Astrocyte (in vitro differentiated cells and primary cell): ENCODE measurements at regions not wholly inside any gene's neighbourhood (a gene's known extent, or its start where the extent isn't known, plus 50 kb on each side); places are given as distances from the start of the nearest gene placed in this dataset.

Experiments
- DNase-seq: peaks from one replicate; pipeline ENCODE4 v3.0.0-alpha.2; 2010; ENCODE audit warnings: low read depth
- FAIRE-seq: peaks from 2 replicates; lab custom pipeline; 2011; peaks lifted over from hg19 to GRCh38; lab: Jason Lieb, UNC
- H2AFZ ChIP-seq: 2 replicates; pipeline ENCODE4 v1.6.0; 2012; ENCODE audit warnings: low read depth, low read length, inconsistent platforms
- H3K27ac ChIP-seq: 2 replicates; pipeline ENCODE4 v1.5.1; 2011; ENCODE audit warnings: low read depth, low read length, inconsistent platforms
- H3K27me3 ChIP-seq: 2 replicates; pipeline ENCODE4 v1.6.0; 2011; ENCODE audit warnings: low read length, inconsistent platforms; ENCODE audit not compliant: insufficient read depth
- H3K36me3 ChIP-seq: 2 replicates; pipeline ENCODE4 v1.5.1; 2011; ENCODE audit warnings: low read length, inconsistent platforms; ENCODE audit not compliant: insufficient read depth
- H3K4me1 ChIP-seq: 2 replicates; pipeline ENCODE4 v1.5.1; 2011; ENCODE audit warnings: low read length, inconsistent platforms; ENCODE audit not compliant: insufficient read depth
- H3K4me2 ChIP-seq: 2 replicates; pipeline ENCODE4 v1.6.0; 2012; ENCODE audit warnings: low read length, inconsistent platforms
- H3K4me3 ChIP-seq: 2 replicates; pipeline ENCODE4 v1.5.1; 2011; ENCODE audit warnings: low read depth, mild to moderate bottlenecking, low read length, inconsistent platforms; ENCODE audit not compliant: insufficient read depth
- H3K79me2 ChIP-seq: 2 replicates; pipeline ENCODE4 v1.6.0; 2012; ENCODE audit warnings: mild to moderate bottlenecking, low read length, inconsistent platforms; ENCODE audit not compliant: insufficient read depth
- H3K9ac ChIP-seq: 2 replicates; pipeline ENCODE4 v1.6.0; 2012; ENCODE audit warnings: mild to moderate bottlenecking, low read length, inconsistent platforms
- H3K9me3 ChIP-seq: 2 replicates; pipeline ENCODE4 v1.5.1; 2012; ENCODE audit warnings: low read depth, mild to moderate bottlenecking, low read length, inconsistent platforms; ENCODE audit not compliant: insufficient read depth
- H4K20me1 ChIP-seq: 2 replicates; pipeline ENCODE4 v1.6.0; 2012; ENCODE audit warnings: low read length, inconsistent platforms; ENCODE audit not compliant: insufficient read depth
- H3K27ac Mint-ChIP-seq: one replicate; pipeline ENCODE4 v1.8.0; 2021; ENCODE audit warnings: mild to moderate bottlenecking, mixed read lengths; ENCODE audit not compliant: unreplicated experiment
- H3K27me3 Mint-ChIP-seq: one replicate; pipeline ENCODE4 v1.8.0; 2021; ENCODE audit warnings: low read depth, mixed read lengths; ENCODE audit not compliant: unreplicated experiment
- H3K36me3 Mint-ChIP-seq: one replicate; pipeline ENCODE4 v1.8.0; 2021; ENCODE audit warnings: low read depth, mixed read lengths; ENCODE audit not compliant: unreplicated experiment
- H3K4me1 Mint-ChIP-seq: one replicate; pipeline ENCODE4 v1.8.0; 2021; ENCODE audit warnings: low read depth, mixed read lengths; ENCODE audit not compliant: unreplicated experiment
- H3K4me3 Mint-ChIP-seq: one replicate; pipeline ENCODE4 v1.8.0; 2021; ENCODE audit warnings: mild to moderate bottlenecking, moderate library complexity, mixed read lengths; ENCODE audit not compliant: unreplicated experiment
- H3K9me3 Mint-ChIP-seq: one replicate; pipeline ENCODE4 v1.8.0; 2021; ENCODE audit warnings: mild to moderate bottlenecking, mixed read lengths; ENCODE audit not compliant: unreplicated experiment
- CTCF ChIP-seq: IDR thresholded peaks from 2 replicates; pipeline ENCODE4 v1.5.1; 2011; ENCODE audit warnings: low read depth, mild to moderate bottlenecking, inconsistent platforms, low read length, moderate library complexity; ENCODE audit not compliant: insufficient read depth
- EZH2 ChIP-seq: IDR thresholded peaks from 2 replicates; pipeline ENCODE4 v1.6.1; 2012; ENCODE audit warnings: mild to moderate bottlenecking, low read length, inconsistent platforms; ENCODE audit not compliant: insufficient read depth

- no peaks in the 10 kb centered on the region for H3K9me3 ChIP-seq
- H3K36me3 Mint-ChIP-seq, result no peaks in the 10 kb centered on the region
- H3K4me2 ChIP-seq, result no peak overlapping the region
- no peak overlapping the region for H3K27ac ChIP-seq
- H4K20me1 ChIP-seq, result no peaks in the 10 kb centered on the region
- H3K27ac Mint-ChIP-seq, result no peak overlapping the region
- no peak overlapping the region for H3K9ac ChIP-seq
- no peaks in the 10 kb centered on the region for H3K27me3 Mint-ChIP-seq
- H3K4me3 ChIP-seq, result no peak overlapping the region
- H3K4me1 Mint-ChIP-seq, result no peaks in the 10 kb centered on the region
- no peaks in the 10 kb centered on the region for H3K79me2 ChIP-seq
- H3K4me3 Mint-ChIP-seq, result no peak overlapping the region
- no peaks in the 10 kb centered on the region for H3K36me3 ChIP-seq
- TF ChIP-seq EZH2 (no peak), CTCF (no peak)
- H3K9me3 Mint-ChIP-seq, result no peaks in the 10 kb centered on the region
- H3K4me1 ChIP-seq, result no peaks in the 10 kb centered on the region
- H2AFZ ChIP-seq, result no peak overlapping the region
- H3K27me3 ChIP-seq, result no peaks in the 10 kb centered on the region
- DNase-seq (no peak), FAIRE-seq (no peak)
These were observed 967.3 kb downstream of the BCL11A start for GRCh38 chr2:59586176-59586575.

DNA sequence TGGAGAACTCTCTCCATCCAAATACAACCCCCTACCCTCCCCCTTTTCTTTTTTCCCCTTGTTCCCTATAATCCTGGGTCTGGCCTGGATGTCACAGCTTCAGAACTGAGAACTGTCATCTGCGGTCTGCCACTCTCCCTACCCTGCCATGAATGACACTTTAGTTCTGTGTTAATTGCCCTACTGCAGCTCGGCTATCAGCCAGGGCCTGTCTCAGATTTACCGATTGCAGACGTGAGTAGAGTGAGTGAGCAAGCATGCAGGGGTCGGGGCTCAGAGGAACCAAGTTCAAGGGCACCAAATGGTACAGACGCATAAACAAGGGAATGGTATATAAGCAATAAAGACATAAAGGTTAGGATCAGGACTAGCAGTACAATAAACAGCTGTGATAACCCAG lies 967.8 kb downstream of the BCL11A start:
- TF ChIP-seq CTCF (no peak), EZH2 (no peak)
- H3K4me1 Mint-ChIP-seq, result no peaks in the 10 kb centered on the region
- no peaks in the 10 kb centered on the region for H3K79me2 ChIP-seq
- no peak overlapping the region for H3K4me3 Mint-ChIP-seq
- FAIRE-seq (no peak), DNase-seq (no peak)
- no peak overlapping the region for H2AFZ ChIP-seq
- no peak overlapping the region for H3K27ac Mint-ChIP-seq
- no peak overlapping the region for H3K4me3 ChIP-seq
- no peak overlapping the region for H3K27ac ChIP-seq
- H3K4me2 ChIP-seq, result no peak overlapping the region
- no peaks in the 10 kb centered on the region for H3K36me3 ChIP-seq
- H3K9me3 ChIP-seq, result no peaks in the 10 kb centered on the region
- no peaks in the 10 kb centered on the region for H4K20me1 ChIP-seq
- no peak overlapping the region for H3K9ac ChIP-seq
- no peaks in the 10 kb centered on the region for H3K27me3 Mint-ChIP-seq
- no peaks in the 10 kb centered on the region for H3K9me3 Mint-ChIP-seq
- no peaks in the 10 kb centered on the region for H3K27me3 ChIP-seq
- H3K36me3 Mint-ChIP-seq, result no peaks in the 10 kb centered on the region
- no peaks in the 10 kb centered on the region for H3K4me1 ChIP-seq

DNA sequence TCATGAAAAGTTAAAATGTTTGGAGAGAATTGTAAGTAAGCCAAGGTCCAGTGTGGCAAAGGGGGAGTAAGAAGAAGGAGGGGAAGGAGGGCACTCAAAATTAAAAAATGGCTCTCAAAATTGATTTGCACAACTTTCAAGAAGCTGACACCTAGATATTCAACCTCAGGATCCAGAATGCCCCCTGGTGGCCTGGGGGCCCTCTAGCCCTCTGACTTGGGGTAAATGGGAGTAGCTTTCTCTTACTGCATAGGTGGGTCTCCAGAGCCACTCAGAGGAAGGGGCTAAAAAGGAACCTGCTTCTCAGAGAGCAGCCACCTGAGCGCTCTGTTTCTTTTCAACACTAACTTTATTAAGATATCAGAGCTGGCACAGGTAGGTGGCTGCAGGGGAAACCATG lies 968.5 kb downstream of the BCL11A start:
- Histone ChIP-seq H2AFZ (no peak overlapping the region), H3K4me3 (no peak overlapping the region), H3K9me3 (no peaks in the 10 kb centered on the region), H3K79me2 (no peaks in the 10 kb centered on the region), H3K36me3 (no peaks in the 10 kb centered on the region), H3K4me1 (no peaks in the 10 kb centered on the region), H4K20me1 (no peaks in the 10 kb centered on the region), H3K27ac (no peak overlapping the region), H3K9ac (no peak overlapping the region), H3K27me3 (no peaks in the 10 kb centered on the region), H3K4me2 (no peak overlapping the region)
- DNase-seq, result no peak
- H3K4me3 Mint-ChIP-seq, result no peak overlapping the region
- TF ChIP-seq CTCF (no peak), EZH2 (no peak)
- H3K4me1 Mint-ChIP-seq, result no peaks in the 10 kb centered on the region
- H3K27me3 Mint-ChIP-seq, result no peaks in the 10 kb centered on the region
- H3K9me3 Mint-ChIP-seq, result no peaks in the 10 kb centered on the region
- H3K27ac Mint-ChIP-seq, result no peak overlapping the region
- FAIRE-seq, result no peak
- H3K36me3 Mint-ChIP-seq, result no peaks in the 10 kb centered on the region
